Fibroblast of gingiva (primary cell): ENCODE measurements at regions not wholly inside any gene's neighbourhood (a gene's known extent, or its start where the extent isn't known, plus 50 kb on each side); places are given as distances from the start of the nearest gene placed in this dataset.
"Not testable (repeated sequence)": the region's sequence is repeated elsewhere in the genome, so short reads cannot be mapped to it uniquely, and the experiment has no call there.

Experiments used
- DNase-seq: peaks from one replicate; pipeline ENCODE4 v3.0.0-alpha.2; 2011; ENCODE audit warnings: low read depth

- DNase-seq = no peak
Observed at GRCh38 chr12:31216479-31216878, 109.5 kb downstream of the SINHCAF start.

GRCh38 chr12:31217356-31218130, 108.4 kb downstream of the SINHCAF start:
- DNase-seq = no peak

- no peak for DNase-seq
Observed at GRCh38 chr12:31218203-31219025, 107.5 kb downstream of the SINHCAF start.

GRCh38 chr12:31219521-31219920, 106.4 kb downstream of the SINHCAF start:
- no peak for DNase-seq

GRCh38 chr12:31220061-31220460, 105.9 kb downstream of the SINHCAF start:
- no peak for DNase-seq

GRCh38 chr12:31220633-31221550, 105.1 kb downstream of the SINHCAF start:
- peak; percentile 26 for DNase-seq

- DNase-seq = no peak
Observed at GRCh38 chr12:31221551-31221945, 104.4 kb downstream of the SINHCAF start.

GRCh38 chr12:31222620-31223222, 103.2 kb downstream of the SINHCAF start:
- no peak for DNase-seq

- not testable (repeated sequence) for DNase-seq
Observed at GRCh38 chr12:31223640-31224039, 102.3 kb downstream of the SINHCAF start.

GRCh38 chr12:31224768-31225448, 101.0 kb downstream of the SINHCAF start:
- no peak for DNase-seq

GRCh38 chr12:31225656-31226535, 100.1 kb downstream of the SINHCAF start:
- no peak for DNase-seq

GRCh38 chr12:31226639-31227038, 99.3 kb downstream of the SINHCAF start:
- DNase-seq = no peak

GRCh38 chr12:31227401-31227981, 98.5 kb downstream of the SINHCAF start:
- no peak for DNase-seq

GRCh38 chr12:31228811-31229792, 96.8 kb downstream of the SINHCAF start:
- DNase-seq = no peak

GRCh38 chr12:31230004-31230403, 95.9 kb downstream of the SINHCAF start:
- DNase-seq = no peak
